ENCODE measurements at regions not wholly inside any gene's neighbourhood (a gene's known extent, or its start where the extent isn't known, plus 50 kb on each side); places are given as distances from the start of the nearest gene placed in this dataset.

DNA sequence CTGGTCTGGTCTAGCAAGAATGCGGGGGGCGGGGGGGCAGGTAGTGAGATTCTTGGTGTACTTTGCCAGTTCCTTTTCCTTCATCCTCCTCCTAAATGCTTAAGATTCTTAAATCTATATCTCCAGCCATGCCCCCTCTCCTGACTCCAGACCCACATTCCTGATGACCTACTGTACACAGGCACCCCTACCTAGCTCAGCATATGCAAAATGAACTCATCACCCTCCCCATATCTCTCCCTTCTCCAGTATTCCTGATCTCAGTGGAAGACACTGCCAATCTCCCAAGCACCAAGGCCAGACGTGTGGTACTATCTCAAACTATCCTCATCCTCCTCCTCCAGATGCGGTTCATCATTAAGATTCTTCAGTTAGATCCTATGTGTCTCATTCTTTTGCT lies 215.8 kb downstream of the SPTSSA start:
- no peak for DNase-seq (ENCODE audit: low read depth in 2 of 2)

DNA sequence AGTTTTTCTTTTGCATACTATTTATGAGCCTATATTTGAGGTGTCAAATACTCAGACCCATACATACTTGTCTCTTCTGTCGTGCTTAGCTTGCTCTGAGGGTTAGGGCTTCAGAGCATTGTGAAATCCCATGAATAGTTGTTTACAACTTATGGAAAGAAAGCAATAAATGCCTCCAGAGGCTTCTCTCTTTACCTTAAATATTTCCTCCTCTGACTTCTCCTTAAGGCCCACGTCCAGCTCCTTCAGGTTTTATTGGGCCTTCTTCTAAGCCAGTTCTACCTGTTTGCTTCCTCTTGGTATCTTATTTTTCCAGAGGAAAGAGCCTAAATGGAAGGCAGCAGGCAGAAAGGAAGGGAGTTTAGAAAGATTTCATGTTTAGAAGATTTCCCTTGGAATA lies 218.6 kb downstream of the SPTSSA start:
- no peak for DNase-seq (ENCODE audit: low read depth in 2 of 2)

GRCh38 chr14:34243001-34243400 lies 219.0 kb downstream of the SPTSSA start:
- DNase-seq (ENCODE audit: low read depth in 2 of 2): no peak

DNA sequence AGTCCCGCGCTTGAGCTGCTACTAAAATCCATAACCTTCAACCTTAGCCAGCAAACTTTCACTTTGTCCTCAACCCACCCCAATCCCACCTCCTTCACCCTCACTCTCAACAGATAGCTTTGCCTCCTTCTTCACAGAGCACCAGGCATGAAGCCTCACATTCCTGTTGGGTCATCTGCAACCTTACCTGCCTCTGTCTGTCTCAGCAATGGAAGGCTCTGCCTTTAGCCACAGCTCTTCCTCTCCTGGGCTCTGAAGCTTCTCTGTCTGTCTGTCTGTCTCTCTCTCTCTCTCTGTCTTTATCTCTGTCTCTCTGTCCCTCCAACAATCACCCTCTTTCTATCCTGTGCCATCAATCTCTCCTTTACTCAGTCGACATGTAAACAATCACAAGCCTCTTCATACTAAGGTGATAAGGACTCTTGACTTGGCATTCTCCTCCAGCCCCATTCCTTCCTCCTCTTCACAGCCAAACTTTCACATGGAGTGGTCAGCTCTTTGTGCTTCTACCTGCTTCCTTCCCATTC lies 220.8 kb downstream of the SPTSSA start:
- DNase-seq (ENCODE audit: low read depth in 2 of 2): no peak

GRCh38 chr14:34238610-34239009 lies 223.4 kb downstream of the SPTSSA start:
- no peak for DNase-seq (ENCODE audit: low read depth in 2 of 2)

- DNase-seq (ENCODE audit: low read depth in 2 of 2): no peak
These were observed 224.4 kb downstream of the SPTSSA start for GRCh38 chr14:34237677-34238076.

- no peak for DNase-seq (ENCODE audit: low read depth in 2 of 2)
These were observed 225.0 kb downstream of the SPTSSA start for GRCh38 chr14:34237081-34237480.

GRCh38 chr14:34235643-34236300 lies 226.3 kb downstream of the SPTSSA start:
- no peak for DNase-seq (ENCODE audit: low read depth in 2 of 2)

DNA sequence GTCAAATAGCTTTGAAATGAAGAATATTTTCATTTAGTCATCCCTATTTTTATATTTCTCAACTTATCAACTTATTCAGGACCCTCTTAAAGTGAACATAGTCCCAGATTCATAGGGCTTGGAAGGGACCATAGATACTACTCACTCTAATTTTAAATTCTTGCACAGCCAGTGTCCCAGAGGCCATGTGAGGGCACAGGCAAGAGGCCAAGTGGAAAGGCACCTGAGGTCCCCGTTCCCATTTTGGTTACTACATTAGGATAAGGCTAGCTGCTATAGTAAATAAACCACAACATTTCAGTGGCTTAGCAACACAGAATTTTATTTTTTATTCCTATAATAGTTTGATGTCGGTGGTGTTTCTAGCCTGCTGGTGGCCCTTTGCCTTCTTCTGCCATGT lies 227.8 kb downstream of the SPTSSA start:
- DNase-seq (ENCODE audit: low read depth in 2 of 2): no peak

DNA sequence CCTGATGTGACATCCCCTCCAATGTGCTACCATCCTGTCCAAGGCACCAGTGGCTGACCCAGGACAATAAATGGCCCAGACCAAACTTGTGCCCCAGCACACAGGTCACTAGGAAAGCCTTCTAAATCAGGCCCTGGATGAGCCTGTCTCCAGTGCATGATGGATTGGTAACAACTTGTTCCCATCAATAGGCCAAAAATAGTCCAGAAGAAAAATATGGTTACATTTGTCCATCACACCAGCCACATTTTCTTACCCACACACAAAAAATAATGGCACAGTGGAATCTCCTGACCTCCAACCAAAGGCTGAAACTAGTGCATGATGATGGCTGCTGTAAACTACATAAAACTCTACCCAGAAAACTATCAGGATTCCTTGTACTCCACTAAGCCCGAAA lies 228.4 kb downstream of the SPTSSA start:
- no peak for DNase-seq (ENCODE audit: low read depth in 2 of 2)

GRCh38 chr14:34232790-34233189 lies 229.2 kb downstream of the SPTSSA start:
- DNase-seq (ENCODE audit: low read depth in 2 of 2): no peak

DNA sequence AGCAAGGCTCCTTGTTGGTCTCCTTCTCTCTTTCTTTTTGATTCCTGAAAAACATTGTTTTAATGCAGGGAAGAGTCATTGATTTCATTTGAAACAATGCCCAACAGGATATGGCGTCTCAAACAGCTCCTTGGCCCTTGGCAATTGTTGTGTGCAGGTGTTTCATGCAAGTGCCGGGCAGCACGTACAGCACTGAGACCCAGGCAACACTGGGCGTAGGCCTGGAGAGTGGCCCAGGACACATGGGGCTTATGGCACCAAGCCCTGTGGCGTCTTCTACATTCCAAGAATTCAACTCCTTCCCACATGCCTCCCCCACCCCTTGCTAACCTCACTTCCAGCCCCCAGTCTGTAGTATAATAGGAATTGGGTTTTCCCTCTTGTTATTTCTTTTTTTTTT lies 230.4 kb downstream of the SPTSSA start:
- DNase-seq (ENCODE audit: low read depth in 2 of 2): no peak

- no peak for DNase-seq (ENCODE audit: low read depth in 2 of 2)
These were observed 232.9 kb downstream of the SPTSSA start for GRCh38 chr14:34229140-34229539.

- DNase-seq (ENCODE audit: low read depth in 2 of 2): no peak
These were observed 233.4 kb downstream of the SPTSSA start for GRCh38 chr14:34228650-34228976.

- DNase-seq (ENCODE audit: low read depth in 2 of 2): peak; percentile 35 to 55
These were observed 234.0 kb downstream of the SPTSSA start for GRCh38 chr14:34227834-34228649.

GRCh38 chr14:34224221-34224620 lies 237.8 kb downstream of the SPTSSA start:
- no peak for DNase-seq (ENCODE audit: low read depth in 2 of 2)

GRCh38 chr14:34223373-34224148 lies 238.5 kb downstream of the SPTSSA start:
- no peak for DNase-seq (ENCODE audit: low read depth in 2 of 2)

DNA sequence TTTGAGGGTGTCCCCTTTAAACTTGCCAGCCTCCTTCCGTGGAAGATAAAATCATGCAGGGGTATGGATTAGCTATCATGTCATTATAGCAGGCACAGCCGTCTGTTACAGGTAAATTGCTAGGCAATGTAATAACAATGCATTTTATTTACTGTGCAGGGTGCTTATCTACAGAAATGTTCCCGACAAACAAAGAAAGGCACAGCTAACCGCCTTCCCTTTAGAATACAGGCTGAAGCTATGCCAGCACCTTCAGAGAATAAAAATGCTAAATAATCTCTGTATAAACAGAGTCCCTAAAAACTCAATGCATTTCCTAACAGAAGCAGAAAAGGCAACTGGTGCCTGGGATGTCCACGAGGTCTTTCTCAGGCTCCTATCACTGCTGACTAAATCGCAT lies 239.2 kb downstream of the SPTSSA start:
- DNase-seq (ENCODE audit: low read depth in 2 of 2): no peak

DNA sequence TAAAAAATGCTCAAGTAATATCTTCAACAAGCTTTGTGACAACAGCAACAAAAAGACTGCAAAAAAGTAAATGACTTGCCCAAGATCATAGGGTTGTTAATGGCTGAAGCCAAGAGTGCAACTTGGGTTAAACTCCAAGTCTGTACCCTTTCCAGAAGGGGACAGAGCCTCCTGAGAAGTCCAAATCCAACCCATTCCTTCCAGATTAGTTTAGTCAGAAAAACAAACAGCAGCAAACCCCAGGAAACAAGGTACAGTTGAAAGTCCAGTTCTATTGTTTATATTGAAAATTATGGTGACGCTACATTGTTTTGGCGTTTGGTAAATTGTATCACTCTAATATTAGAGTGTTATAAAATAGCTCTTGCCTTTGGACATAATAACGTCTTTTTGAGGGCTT lies 239.9 kb downstream of the SPTSSA start:
- no peak for DNase-seq (ENCODE audit: low read depth in 2 of 2)

DNA sequence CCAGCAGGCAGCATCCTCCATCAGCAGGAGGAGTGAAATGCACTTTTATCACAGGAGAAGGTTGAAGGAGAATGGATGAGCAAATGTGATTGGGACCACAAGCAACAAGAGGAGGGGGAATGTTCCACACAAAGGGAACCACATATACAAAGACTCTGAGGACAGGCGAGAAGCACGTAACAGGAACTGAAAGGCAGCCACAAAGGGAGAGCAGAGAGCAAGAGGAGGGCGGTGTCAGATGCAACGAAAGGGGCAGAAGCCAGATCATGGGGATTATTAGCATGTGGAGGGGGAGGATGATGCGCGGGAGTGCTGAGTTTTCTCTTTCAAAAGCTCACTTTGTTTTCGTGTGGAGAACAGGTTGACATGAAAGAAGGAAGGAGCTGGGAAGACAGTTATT lies 241.1 kb downstream of the SPTSSA start:
- DNase-seq (ENCODE audit: low read depth in 2 of 2): no peak

GRCh38 chr14:34220378-34220706 lies 241.7 kb downstream of the SPTSSA start:
- no peak for DNase-seq (ENCODE audit: low read depth in 2 of 2)

DNA sequence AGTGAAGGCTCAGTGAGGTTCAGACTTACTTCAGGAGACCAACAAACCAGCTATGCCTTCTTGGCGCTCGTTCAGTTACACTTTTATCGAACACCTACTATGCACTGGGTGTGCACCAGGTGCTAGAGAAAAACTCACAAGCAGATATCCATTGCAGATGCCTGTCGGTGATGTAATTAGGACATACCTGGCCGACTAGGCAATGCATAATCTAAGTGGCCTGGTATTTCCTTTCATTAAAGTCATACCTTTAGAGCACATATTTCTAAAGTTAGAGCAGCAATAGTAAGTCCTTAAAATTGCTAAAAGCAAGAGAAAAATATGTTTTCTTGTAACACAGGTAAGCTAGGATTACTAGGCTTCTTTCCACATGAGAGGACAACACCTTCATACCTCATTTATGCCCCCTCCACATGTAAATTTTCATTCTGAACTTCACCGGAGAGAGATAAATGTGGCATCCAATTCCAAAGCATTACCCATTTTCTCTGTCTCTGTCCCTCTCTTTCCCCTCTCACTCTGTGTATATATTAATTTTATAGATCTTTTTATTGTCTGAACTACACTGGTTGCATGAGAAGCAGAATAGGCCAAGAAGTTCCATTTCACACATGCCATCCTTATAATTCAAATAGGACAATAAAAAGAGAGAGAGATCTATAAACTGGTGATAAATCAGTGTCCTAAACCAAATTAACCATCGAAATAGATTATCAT lies 242.2 kb downstream of the SPTSSA start:
- DNase-seq (ENCODE audit: low read depth in 2 of 2): no peak

Measured in stimulated activated CD8-positive, alpha-beta memory T cell treated with anti-CD3 and anti-CD28 coated beads, Interleukin-2, amount 100 ng/mL, for 48 hours (primary cell).